ENCODE measurements at regions not wholly inside any gene's neighbourhood (a gene's known extent, or its start where the extent isn't known, plus 50 kb on each side); places are given as distances from the start of the nearest gene placed in this dataset.
A peak's percentile ranks its signal among the peaks of the same experiment; 100 is the strongest.
"Not testable (repeated sequence)": the region's sequence is repeated elsewhere in the genome, so short reads cannot be mapped to it uniquely, and the experiment has no call there.

DNA sequence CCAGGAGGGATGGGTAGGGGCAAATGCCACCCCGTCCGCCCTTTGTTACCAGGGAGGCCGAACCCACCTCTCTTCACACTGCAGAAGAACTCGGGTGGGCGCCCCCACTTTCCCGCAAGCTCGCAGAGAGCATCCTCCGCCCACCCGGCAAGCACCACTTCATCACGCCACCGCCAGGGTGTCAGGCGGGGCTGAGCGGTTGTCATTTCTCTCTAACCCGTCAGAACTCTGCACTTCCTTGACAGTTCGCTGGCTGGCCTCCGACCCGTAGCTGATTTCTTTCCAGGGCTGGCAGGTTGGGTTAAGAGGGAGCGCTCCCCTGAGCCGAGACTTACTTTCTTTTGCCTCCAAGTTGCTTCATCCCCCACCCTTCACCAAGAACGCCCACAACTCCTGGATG is 130.7 kb downstream of the CRLF3 start:
- H3K4me3 Mint-ChIP-seq = peak overlapping the region; percentile 17
- H3K9me3 ChIP-seq (ENCODE audit: control insufficient read depth in 1 of 2, insufficient read depth in 1 of 2, low read length in 2 of 2); H3K9me3 Mint-ChIP-seq; intact Hi-C loops (cut with DNase I, micrococcal nuclease); H3K36me3 ChIP-seq (ENCODE audit: insufficient read depth, low read length); H3K27me3 ChIP-seq (ENCODE audit: control insufficient read depth in 1 of 2, insufficient read depth in 2 of 2, low read length in 2 of 2); CTCF ChIA-PET; H3K27ac ChIP-seq (ENCODE audit: low read depth in 1 of 2, low read length in 2 of 2); H3K27ac Mint-ChIP-seq; H3K36me3 Mint-ChIP-seq (ENCODE audit: low read depth); POLR2A ChIA-PET; H3K4me3 ChIP-seq (ENCODE audit: low read length): not testable (repeated sequence)
- TF ChIP-seq, protein P1, sequence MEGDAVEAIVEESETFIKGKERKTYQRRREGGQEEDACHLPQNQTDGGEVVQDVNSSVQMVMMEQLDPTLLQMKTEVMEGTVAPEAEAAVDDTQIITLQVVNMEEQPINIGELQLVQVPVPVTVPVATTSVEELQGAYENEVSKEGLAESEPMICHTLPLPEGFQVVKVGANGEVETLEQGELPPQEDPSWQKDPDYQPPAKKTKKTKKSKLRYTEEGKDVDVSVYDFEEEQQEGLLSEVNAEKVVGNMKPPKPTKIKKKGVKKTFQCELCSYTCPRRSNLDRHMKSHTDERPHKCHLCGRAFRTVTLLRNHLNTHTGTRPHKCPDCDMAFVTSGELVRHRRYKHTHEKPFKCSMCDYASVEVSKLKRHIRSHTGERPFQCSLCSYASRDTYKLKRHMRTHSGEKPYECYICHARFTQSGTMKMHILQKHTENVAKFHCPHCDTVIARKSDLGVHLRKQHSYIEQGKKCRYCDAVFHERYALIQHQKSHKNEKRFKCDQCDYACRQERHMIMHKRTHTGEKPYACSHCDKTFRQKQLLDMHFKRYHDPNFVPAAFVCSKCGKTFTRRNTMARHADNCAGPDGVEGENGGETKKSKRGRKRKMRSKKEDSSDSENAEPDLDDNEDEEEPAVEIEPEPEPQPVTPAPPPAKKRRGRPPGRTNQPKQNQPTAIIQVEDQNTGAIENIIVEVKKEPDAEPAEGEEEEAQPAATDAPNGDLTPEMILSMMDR (IDR thresholded peaks at IDR 0.05) = peak; percentile 27
- ATAC-seq (ENCODE audit: poor library complexity) (peak; percentile 73), DNase-seq (peak; percentile 19 to 72 (median 44))
- H3K4me1 Mint-ChIP-seq (ENCODE audit: low read depth) = peaks cover 11% of the 10 kb centered on the region
- peaks cover 10% of the 10 kb centered on the region for H3K27me3 Mint-ChIP-seq
- H3K4me1 ChIP-seq (ENCODE audit: insufficient read depth, low read length) = peaks cover 14% of the 10 kb centered on the region

DNA sequence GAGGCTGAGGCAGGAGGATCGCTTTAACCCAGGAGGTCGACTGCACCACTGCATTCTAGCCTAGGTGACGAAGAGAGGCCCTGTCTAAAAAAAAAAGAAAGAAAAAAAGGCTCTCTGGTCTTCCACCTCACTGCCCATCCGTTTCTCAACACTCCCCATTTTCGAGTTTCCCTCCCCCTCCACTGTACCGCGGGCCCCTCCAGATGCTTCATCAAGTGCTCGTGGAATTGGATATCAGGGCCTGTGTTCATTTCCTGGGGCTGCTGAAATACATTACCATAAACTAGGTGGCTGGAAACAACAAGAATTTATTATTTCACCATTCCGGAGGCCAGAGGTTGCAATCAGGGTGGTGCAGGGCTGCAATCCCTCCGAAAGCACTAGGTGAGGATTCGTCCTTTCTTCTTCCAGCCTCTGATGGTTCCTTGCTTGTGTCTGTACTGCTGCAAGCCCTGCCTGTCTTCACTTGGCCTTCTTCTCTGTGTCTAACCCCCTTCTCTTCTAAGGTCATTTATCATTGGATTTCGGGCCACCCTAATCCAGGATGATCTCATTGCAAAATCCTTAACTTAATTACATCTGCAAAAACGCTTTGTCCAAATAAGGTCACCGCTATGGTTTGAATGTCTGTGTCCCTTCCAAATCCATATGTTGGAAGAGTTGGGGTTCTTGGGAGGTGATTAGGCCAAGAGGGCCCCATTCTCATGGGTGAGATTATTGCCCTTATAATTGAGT is 135.1 kb downstream of the CRLF3 start:
- POLR2A ChIA-PET; H3K4me1 ChIP-seq (ENCODE audit: insufficient read depth, low read length); H3K27me3 ChIP-seq (ENCODE audit: control insufficient read depth in 1 of 2, insufficient read depth in 2 of 2, low read length in 2 of 2); H3K9me3 ChIP-seq (ENCODE audit: control insufficient read depth in 1 of 2, insufficient read depth in 1 of 2, low read length in 2 of 2); H3K4me3 Mint-ChIP-seq; H3K27ac Mint-ChIP-seq; H3K4me1 Mint-ChIP-seq (ENCODE audit: low read depth); H3K9me3 Mint-ChIP-seq; DNase-seq; ATAC-seq (ENCODE audit: poor library complexity); H3K36me3 Mint-ChIP-seq (ENCODE audit: low read depth); H3K27ac ChIP-seq (ENCODE audit: low read depth in 1 of 2, low read length in 2 of 2); H3K36me3 ChIP-seq (ENCODE audit: insufficient read depth, low read length); intact Hi-C loops (cut with DNase I, micrococcal nuclease); H3K4me3 ChIP-seq (ENCODE audit: low read length); CTCF ChIA-PET: not testable (repeated sequence)
- H3K27me3 Mint-ChIP-seq = peaks cover 26% of the 10 kb centered on the region

DNA sequence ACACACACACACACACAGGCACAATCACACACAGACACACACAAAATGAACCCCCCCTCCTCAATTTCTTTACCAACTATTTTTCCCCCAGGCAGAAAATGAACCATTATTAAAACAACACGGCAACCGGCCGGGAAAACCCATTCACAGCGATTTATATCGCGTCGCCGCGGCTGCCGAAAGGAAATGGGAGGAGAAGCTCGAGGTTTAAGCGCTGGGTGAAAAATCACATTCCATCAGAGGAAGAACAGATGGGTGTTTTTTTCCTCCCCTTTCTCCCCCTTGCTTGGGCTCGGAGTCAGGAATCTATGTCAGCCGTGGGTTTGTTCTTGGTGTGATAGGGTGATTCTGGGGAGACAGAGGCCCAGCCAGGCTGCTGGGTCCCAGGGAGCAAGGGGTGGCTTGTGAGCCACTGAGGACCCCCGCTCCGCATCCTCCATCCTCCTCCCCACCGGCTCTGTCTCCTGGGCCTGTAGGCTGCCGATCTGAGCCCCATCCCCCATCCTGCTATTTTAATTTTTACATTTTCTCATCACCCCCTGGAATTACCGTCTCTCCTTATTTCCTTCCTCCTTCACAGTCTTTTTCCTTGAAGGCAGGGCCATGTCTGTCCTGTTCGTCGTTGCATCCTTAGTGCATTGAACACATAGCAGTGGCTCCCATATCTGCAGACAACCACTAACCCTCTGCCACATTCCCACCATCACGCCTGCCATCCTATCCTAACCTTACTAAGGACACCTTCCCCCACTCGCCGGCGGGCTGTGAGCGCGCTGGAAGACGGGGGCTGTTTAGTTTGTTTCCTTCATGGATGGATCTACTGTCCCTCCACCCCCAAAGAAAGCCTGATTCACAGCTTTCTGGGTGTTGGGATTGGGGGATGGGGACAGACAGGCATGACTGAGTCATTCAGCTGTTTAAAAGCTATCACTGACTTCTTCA is 137.7 kb downstream of the CRLF3 start:
- H3K36me3 ChIP-seq (ENCODE audit: insufficient read depth, low read length); POLR2A ChIA-PET; H3K4me3 ChIP-seq (ENCODE audit: low read length); H3K9me3 ChIP-seq (ENCODE audit: control insufficient read depth in 1 of 2, insufficient read depth in 1 of 2, low read length in 2 of 2); H3K4me3 Mint-ChIP-seq; intact Hi-C loops (cut with DNase I, micrococcal nuclease); H3K27me3 ChIP-seq (ENCODE audit: control insufficient read depth in 1 of 2, insufficient read depth in 2 of 2, low read length in 2 of 2); CTCF ChIA-PET; H3K36me3 Mint-ChIP-seq (ENCODE audit: low read depth); ATAC-seq (ENCODE audit: poor library complexity); H3K27ac ChIP-seq (ENCODE audit: low read depth in 1 of 2, low read length in 2 of 2); H3K4me1 Mint-ChIP-seq (ENCODE audit: low read depth); H3K9me3 Mint-ChIP-seq; H3K4me1 ChIP-seq (ENCODE audit: insufficient read depth, low read length); DNase-seq; H3K27ac Mint-ChIP-seq: not testable (repeated sequence)
- H3K27me3 Mint-ChIP-seq = peaks cover 26% of the 10 kb centered on the region

DNA sequence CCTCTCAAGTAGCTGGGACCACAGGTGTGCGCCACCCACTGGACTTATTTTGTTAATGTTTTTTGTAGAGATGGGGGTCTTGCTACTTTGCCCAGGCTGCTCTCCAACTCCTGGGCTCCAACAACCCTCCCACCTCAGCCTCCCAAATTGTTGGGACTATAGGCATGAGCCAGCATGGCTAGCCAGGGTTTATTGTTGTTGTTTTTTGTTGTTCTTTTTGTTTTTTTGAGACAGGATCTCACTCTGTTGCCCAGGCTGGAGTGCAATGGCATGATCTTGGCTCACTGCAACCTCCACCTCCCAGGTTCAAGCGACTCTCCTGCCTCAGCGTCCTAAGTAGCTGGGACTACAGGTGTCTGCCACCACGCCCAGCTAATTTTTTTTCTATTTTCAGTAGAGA is 142.2 kb downstream of the CRLF3 start:
- H3K4me3 ChIP-seq (ENCODE audit: low read length); DNase-seq; H3K4me1 ChIP-seq (ENCODE audit: insufficient read depth, low read length); H3K9me3 ChIP-seq (ENCODE audit: control insufficient read depth in 1 of 2, insufficient read depth in 1 of 2, low read length in 2 of 2); H3K27ac Mint-ChIP-seq; CTCF ChIA-PET; H3K27me3 ChIP-seq (ENCODE audit: control insufficient read depth in 1 of 2, insufficient read depth in 2 of 2, low read length in 2 of 2); POLR2A ChIA-PET; H3K9me3 Mint-ChIP-seq; H3K36me3 Mint-ChIP-seq (ENCODE audit: low read depth); H3K36me3 ChIP-seq (ENCODE audit: insufficient read depth, low read length); intact Hi-C loops (cut with DNase I, micrococcal nuclease); H3K27ac ChIP-seq (ENCODE audit: low read depth in 1 of 2, low read length in 2 of 2); H3K4me1 Mint-ChIP-seq (ENCODE audit: low read depth); H3K4me3 Mint-ChIP-seq; ATAC-seq (ENCODE audit: poor library complexity): not testable (repeated sequence)
- H3K27me3 Mint-ChIP-seq = peaks cover 25% of the 10 kb centered on the region

DNA sequence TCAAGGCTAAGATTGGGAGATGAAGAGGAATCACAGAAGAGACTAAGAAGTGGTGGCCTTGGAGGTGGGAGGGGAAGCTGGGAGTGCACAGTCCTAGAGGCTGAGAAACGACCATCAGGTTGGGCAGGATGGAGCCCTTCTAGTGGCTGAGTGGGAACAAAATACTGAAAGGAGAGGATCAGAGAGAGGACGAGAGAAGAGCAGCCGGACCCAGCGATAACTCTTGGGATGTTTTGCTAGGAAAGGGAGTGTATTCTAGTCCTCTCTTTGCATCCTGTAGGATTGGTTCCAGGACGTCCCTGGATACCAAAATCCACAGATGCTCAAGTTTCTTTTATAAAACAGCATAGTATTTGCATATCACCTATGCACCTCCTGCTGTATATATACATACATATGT is 143.8 kb downstream of the CRLF3 start:
- H3K9me3 ChIP-seq (ENCODE audit: control insufficient read depth in 1 of 2, insufficient read depth in 1 of 2, low read length in 2 of 2); H3K27ac Mint-ChIP-seq; H3K36me3 Mint-ChIP-seq (ENCODE audit: low read depth); H3K9me3 Mint-ChIP-seq; H3K4me3 Mint-ChIP-seq; H3K4me3 ChIP-seq (ENCODE audit: low read length); H3K27ac ChIP-seq (ENCODE audit: low read depth in 1 of 2, low read length in 2 of 2); H3K36me3 ChIP-seq (ENCODE audit: insufficient read depth, low read length); CTCF ChIA-PET; ATAC-seq (ENCODE audit: poor library complexity); H3K4me1 ChIP-seq (ENCODE audit: insufficient read depth, low read length); H3K4me1 Mint-ChIP-seq (ENCODE audit: low read depth); intact Hi-C loops (cut with DNase I, micrococcal nuclease); H3K27me3 ChIP-seq (ENCODE audit: control insufficient read depth in 1 of 2, insufficient read depth in 2 of 2, low read length in 2 of 2); POLR2A ChIA-PET; DNase-seq: not testable (repeated sequence)
- peaks cover 12% of the 10 kb centered on the region for H3K27me3 Mint-ChIP-seq
